Gastroesophageal sphincter (tissue), 3 donors: ENCODE measurements at regions not wholly inside any gene's neighbourhood (a gene's known extent, or its start where the extent isn't known, plus 50 kb on each side); places are given as distances from the start of the nearest gene placed in this dataset.

Source experiments
- CTCF ChIP-seq, 4 experiments: fragments of 200-600 bp in 2 of 4; fragments of 450-650 bp in 2 of 4; sonication (generic) in 1 of 4; IDR thresholded peaks; one replicate each; pipeline ENCODE4 v1.5.1; 2017 to 2019; ENCODE audit warnings: antibody characterized with exemption in 4 of 4, mild to moderate bottlenecking in 2 of 4, moderate library complexity in 2 of 4
- EP300 ChIP-seq: sonication (generic); formaldehyde crosslinking; IDR thresholded peaks from one replicate; pipeline ENCODE4 v1.6.1; 2017; ENCODE audit warnings: antibody characterized with exemption, mild to moderate bottlenecking

GRCh38 chr1:5586629-5587028, 405.6 kb downstream of the NPHP4 start:
- TF ChIP-seq CTCF (IDR thresholded peaks at IDR 0.05) (no peak), EP300 (no peak)
